ENCODE measurements at regions not wholly inside any gene's neighbourhood (a gene's known extent, or its start where the extent isn't known, plus 50 kb on each side); places are given as distances from the start of the nearest gene placed in this dataset.
"Not testable (repeated sequence)": the region's sequence is repeated elsewhere in the genome, so short reads cannot be mapped to it uniquely, and the experiment has no call there.

GRCh38 chr2:185578322-185578721 is 160.3 kb upstream of the FSIP2 start:
- Mint-ChIP-seq H3K9me3 (ENCODE audit: low read depth, unreplicated experiment) (no peaks in the 10 kb centered on the region), H3K27ac (ENCODE audit: unreplicated experiment) (no peak overlapping the region), H3K27me3 (ENCODE audit: unreplicated experiment) (no peaks in the 10 kb centered on the region), H3K4me1 (ENCODE audit: low read depth, unreplicated experiment) (peaks cover 25% of the 10 kb centered on the region), H3K36me3 (ENCODE audit: insufficient read depth, unreplicated experiment) (peaks cover 4% of the 10 kb centered on the region), H3K4me3 (ENCODE audit: low read depth, unreplicated experiment) (no peak overlapping the region)
- TF ChIP-seq CTCF (IDR thresholded peaks at IDR 0.05; ENCODE audit: unreplicated experiment), result no peak
- intact Hi-C loops (cut with micrococcal nuclease; ENCODE audit: unreplicated experiment), result no loop called here
- CTCF ChIA-PET, result interaction anchor here (1.8 kb wide), 1 partner anchor 161 kb away, joined by 5 read pairs; the partner anchor contains the start of gene FSIP2
- DNase-seq, result no peak
- no TSS peak for BruUV-seq (replicated peaks)

- H3K27me3 Mint-ChIP-seq (ENCODE audit: unreplicated experiment), result no peaks in the 10 kb centered on the region
- DNase-seq, result peak; percentile 83
- no TSS peak for BruUV-seq (replicated peaks)
- peak overlapping the region; percentile 48 for H3K4me3 Mint-ChIP-seq (ENCODE audit: low read depth, unreplicated experiment)
- intact Hi-C loops (cut with micrococcal nuclease; ENCODE audit: unreplicated experiment), result no loop called here
- peaks cover 17% of the 10 kb centered on the region for H3K36me3 Mint-ChIP-seq (ENCODE audit: insufficient read depth, unreplicated experiment)
- no peak for TF ChIP-seq CTCF (IDR thresholded peaks at IDR 0.05; ENCODE audit: unreplicated experiment)
- H3K4me1 Mint-ChIP-seq (ENCODE audit: low read depth, unreplicated experiment), result peaks cover 38% of the 10 kb centered on the region
- H3K9me3 Mint-ChIP-seq (ENCODE audit: low read depth, unreplicated experiment), result peaks cover 8% of the 10 kb centered on the region
- H3K27ac Mint-ChIP-seq (ENCODE audit: unreplicated experiment), result peak overlapping the region; percentile 94
- CTCF ChIA-PET, result no interaction called here
These were observed 155.4 kb upstream of the FSIP2 start for GRCh38 chr2:185583058-185583816.

- H3K27me3 Mint-ChIP-seq (ENCODE audit: unreplicated experiment); CTCF ChIA-PET; H3K27ac Mint-ChIP-seq (ENCODE audit: unreplicated experiment); H3K4me3 Mint-ChIP-seq (ENCODE audit: low read depth, unreplicated experiment); DNase-seq; BruUV-seq (replicated peaks); intact Hi-C loops (cut with micrococcal nuclease; ENCODE audit: unreplicated experiment): not testable (repeated sequence)
- peaks cover 28% of the 10 kb centered on the region for H3K4me1 Mint-ChIP-seq (ENCODE audit: low read depth, unreplicated experiment)
- peaks cover 17% of the 10 kb centered on the region for H3K36me3 Mint-ChIP-seq (ENCODE audit: insufficient read depth, unreplicated experiment)
- H3K9me3 Mint-ChIP-seq (ENCODE audit: low read depth, unreplicated experiment), result peaks cover 11% of the 10 kb centered on the region
These were observed 153.4 kb upstream of the FSIP2 start for GRCh38 chr2:185585165-185585564.

- CTCF ChIA-PET; BruUV-seq (replicated peaks): not testable (repeated sequence)
These were observed 147.3 kb upstream of the FSIP2 start for GRCh38 chr2:185591276-185591675.

GRCh38 chr2:185607945-185608344 is 130.7 kb upstream of the FSIP2 start:
- TF ChIP-seq CTCF (IDR thresholded peaks at IDR 0.05; ENCODE audit: unreplicated experiment), result no peak
- Mint-ChIP-seq H3K27me3 (ENCODE audit: unreplicated experiment) (no peaks in the 10 kb centered on the region), H3K4me3 (ENCODE audit: low read depth, unreplicated experiment) (no peak overlapping the region), H3K27ac (ENCODE audit: unreplicated experiment) (no peak overlapping the region), H3K9me3 (ENCODE audit: low read depth, unreplicated experiment) (peaks cover 5% of the 10 kb centered on the region), H3K4me1 (ENCODE audit: low read depth, unreplicated experiment) (no peaks in the 10 kb centered on the region), H3K36me3 (ENCODE audit: insufficient read depth, unreplicated experiment) (no peaks in the 10 kb centered on the region)
- no peak for DNase-seq
- intact Hi-C loops (cut with micrococcal nuclease; ENCODE audit: unreplicated experiment), result loop anchor here (1.0 to 10.0 kb wide), 5 partner anchors 130 to 851 kb away; partner anchors contain the start of gene FSIP2
- CTCF ChIA-PET, result no interaction called here
- BruUV-seq (replicated peaks), result no TSS peak

More at GRCh38 chr2:185591276-185591675, 147.3 kb upstream of the FSIP2 start:
- intact Hi-C loops (cut with micrococcal nuclease; ENCODE audit: unreplicated experiment); H3K36me3 Mint-ChIP-seq (ENCODE audit: insufficient read depth, unreplicated experiment); H3K4me3 Mint-ChIP-seq (ENCODE audit: low read depth, unreplicated experiment); H3K27ac Mint-ChIP-seq (ENCODE audit: unreplicated experiment); DNase-seq; H3K27me3 Mint-ChIP-seq (ENCODE audit: unreplicated experiment); H3K4me1 Mint-ChIP-seq (ENCODE audit: low read depth, unreplicated experiment): not testable (repeated sequence)
- peaks cover 11% of the 10 kb centered on the region for H3K9me3 Mint-ChIP-seq (ENCODE audit: low read depth, unreplicated experiment)
